ENCODE measurements at regions not wholly inside any gene's neighbourhood (a gene's known extent, or its start where the extent isn't known, plus 50 kb on each side); places are given as distances from the start of the nearest gene placed in this dataset.

DNA sequence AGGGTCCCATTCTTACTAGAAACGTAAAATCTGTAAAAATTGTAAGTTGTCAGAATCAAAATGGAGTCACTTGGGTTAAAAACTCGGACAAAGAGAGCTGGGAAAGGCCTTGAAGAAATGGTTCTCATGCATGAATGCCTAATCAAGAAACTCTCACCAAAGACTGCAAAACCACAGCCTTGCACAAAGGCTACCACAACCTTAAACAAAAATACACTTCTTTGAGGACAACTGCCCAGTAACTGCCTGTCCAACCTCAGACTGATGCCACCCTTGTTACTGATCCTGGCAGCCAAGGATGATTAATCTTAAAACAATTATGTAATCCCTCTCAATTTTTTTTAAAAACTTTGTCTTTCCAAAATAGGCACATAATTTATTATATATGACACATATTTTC is 299.3 kb downstream of the CCDC85A start:
- Histone ChIP-seq H3K9me3 (no peaks in the 10 kb centered on the region), H3K36me3 (ENCODE audit: low read depth) (no peaks in the 10 kb centered on the region), H3K4me3 (no peak overlapping the region), H3K4me1 (ENCODE audit: low read depth) (no peaks in the 10 kb centered on the region)
- TF ChIP-seq, protein P1, sequence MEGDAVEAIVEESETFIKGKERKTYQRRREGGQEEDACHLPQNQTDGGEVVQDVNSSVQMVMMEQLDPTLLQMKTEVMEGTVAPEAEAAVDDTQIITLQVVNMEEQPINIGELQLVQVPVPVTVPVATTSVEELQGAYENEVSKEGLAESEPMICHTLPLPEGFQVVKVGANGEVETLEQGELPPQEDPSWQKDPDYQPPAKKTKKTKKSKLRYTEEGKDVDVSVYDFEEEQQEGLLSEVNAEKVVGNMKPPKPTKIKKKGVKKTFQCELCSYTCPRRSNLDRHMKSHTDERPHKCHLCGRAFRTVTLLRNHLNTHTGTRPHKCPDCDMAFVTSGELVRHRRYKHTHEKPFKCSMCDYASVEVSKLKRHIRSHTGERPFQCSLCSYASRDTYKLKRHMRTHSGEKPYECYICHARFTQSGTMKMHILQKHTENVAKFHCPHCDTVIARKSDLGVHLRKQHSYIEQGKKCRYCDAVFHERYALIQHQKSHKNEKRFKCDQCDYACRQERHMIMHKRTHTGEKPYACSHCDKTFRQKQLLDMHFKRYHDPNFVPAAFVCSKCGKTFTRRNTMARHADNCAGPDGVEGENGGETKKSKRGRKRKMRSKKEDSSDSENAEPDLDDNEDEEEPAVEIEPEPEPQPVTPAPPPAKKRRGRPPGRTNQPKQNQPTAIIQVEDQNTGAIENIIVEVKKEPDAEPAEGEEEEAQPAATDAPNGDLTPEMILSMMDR (IDR thresholded peaks at IDR 0.05), result no peak
- ATAC-seq (no peak), DNase-seq (no peak)
- intact Hi-C loops (cut with DNase I, micrococcal nuclease), result no loop called here

DNA sequence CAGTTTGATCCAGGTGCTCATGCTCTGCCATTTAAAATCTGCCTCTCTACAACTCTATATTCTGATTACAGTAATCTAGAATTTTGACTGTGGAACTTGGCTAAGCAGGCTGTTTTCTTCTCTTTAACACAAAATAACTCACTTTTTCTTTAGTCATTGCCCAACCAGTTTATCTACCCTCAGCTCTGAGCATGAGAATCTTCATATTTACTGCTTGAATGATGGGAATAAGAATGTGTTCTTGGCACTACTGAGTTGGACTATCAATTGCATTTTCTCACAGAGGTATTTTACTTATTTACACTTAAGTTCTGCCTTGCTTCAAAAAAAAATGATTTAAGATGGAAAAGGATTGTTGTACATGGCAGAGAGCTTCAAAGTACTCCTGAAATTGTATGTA is 301.1 kb downstream of the CCDC85A start:
- Histone ChIP-seq H3K9me3 (no peaks in the 10 kb centered on the region), H3K4me3 (no peak overlapping the region), H3K4me1 (ENCODE audit: low read depth) (no peaks in the 10 kb centered on the region), H3K36me3 (ENCODE audit: low read depth) (no peaks in the 10 kb centered on the region)
- intact Hi-C loops (cut with DNase I, micrococcal nuclease), result no loop called here
- ATAC-seq (no peak), DNase-seq (no peak)
- TF ChIP-seq, protein P1 (IDR thresholded peaks at IDR 0.05), result no peak

DNA sequence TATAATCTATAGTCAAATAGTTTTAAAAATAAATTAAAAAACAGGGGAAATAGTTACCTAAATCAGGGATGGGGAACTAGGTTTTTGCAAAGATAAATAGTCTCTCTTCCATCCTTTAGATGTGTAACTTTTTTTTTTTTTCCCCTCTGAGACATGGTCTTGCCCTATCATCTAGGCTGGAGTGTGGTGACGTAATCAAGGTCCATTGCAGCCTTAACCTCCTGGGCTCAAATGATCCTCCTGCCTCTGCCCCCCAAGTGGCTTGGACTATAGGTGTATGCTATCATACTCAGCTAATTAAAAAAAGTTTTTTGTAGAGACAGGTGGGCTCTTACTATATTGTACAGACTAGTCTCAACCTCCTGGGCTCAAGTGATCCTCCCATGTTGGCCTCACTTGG is 316.5 kb downstream of the CCDC85A start:
- TF ChIP-seq, protein P1 (IDR thresholded peaks at IDR 0.05), result no peak
- Histone ChIP-seq H3K9me3 (no peaks in the 10 kb centered on the region), H3K36me3 (ENCODE audit: low read depth) (no peaks in the 10 kb centered on the region), H3K4me3 (no peak overlapping the region), H3K4me1 (ENCODE audit: low read depth) (no peaks in the 10 kb centered on the region)
- no peak for ATAC-seq
- no peak for DNase-seq
- intact Hi-C loops (cut with DNase I, micrococcal nuclease), result no loop called here

DNA sequence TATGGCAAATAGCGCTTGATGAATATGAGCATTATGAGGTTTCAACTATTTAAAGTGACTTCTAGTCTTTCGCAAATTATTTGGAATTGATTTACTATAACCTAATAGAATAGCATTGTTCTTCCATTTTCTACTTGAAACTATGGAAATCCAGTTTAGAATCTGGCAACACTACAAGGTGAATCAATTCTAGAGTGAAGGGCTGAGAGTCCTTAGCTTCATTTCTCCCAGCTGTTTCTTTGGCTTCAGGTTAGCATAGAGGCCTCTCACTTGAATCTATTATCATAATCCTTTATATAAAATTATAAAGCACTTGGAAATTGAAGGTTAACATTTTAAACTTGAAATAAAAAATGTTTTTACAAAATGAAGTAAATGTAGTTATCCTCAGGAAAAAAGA is 318.8 kb downstream of the CCDC85A start:
- H3K4me1 ChIP-seq (ENCODE audit: low read depth), result no peaks in the 10 kb centered on the region
- intact Hi-C loops (cut with DNase I, micrococcal nuclease), result no loop called here
- H3K4me3 ChIP-seq, result no peak overlapping the region
- TF ChIP-seq, protein P1 (IDR thresholded peaks at IDR 0.05), result no peak
- no peaks in the 10 kb centered on the region for H3K9me3 ChIP-seq
- no peaks in the 10 kb centered on the region for H3K36me3 ChIP-seq (ENCODE audit: low read depth)
- ATAC-seq (no peak), DNase-seq (no peak)

DNA sequence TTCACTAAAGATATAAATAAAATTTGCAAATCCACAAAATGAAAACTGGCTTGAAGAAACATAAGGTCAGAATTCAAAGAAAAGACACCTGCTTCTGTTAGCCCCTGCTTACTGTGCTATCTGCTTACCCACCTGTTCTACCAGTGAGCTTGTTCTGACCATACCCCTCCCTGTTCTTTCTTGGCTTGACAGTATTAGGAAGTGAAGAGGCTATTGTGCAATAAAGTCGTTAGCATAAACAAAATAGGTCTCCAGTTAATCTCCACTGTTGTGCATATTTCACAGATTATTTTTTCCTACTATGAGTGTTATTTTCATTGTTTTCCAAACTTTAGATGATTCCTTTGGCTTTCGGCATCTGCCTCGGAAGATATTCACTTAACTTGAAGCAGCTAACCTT is 322.1 kb downstream of the CCDC85A start:
- H3K4me1 ChIP-seq (ENCODE audit: low read depth), result no peaks in the 10 kb centered on the region
- no peaks in the 10 kb centered on the region for H3K9me3 ChIP-seq
- no peaks in the 10 kb centered on the region for H3K36me3 ChIP-seq (ENCODE audit: low read depth)
- H3K4me3 ChIP-seq, result no peak overlapping the region
- TF ChIP-seq, protein P1 (IDR thresholded peaks at IDR 0.05), result no peak
- intact Hi-C loops (cut with DNase I, micrococcal nuclease), result no loop called here
- DNase-seq (no peak), ATAC-seq (no peak)

DNA sequence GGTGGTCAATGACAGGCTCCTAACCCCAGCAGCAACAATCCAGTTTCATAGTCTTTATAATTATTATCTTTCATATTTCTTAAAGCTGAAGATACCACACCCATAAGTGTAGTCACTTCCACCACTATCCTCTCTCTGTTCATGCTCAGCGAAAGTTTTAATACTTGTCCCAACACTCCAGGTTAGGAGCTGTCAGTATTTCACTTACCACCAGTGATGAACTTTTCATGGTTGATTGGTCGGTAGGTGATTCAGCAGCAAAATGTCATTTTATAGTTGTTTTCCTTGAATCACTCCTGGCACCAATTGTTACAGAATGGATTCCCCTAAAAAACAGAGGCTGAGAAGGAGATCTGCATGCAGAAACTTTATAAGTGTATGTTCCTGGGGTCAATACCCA is 324.9 kb downstream of the CCDC85A start:
- TF ChIP-seq, protein P1 (IDR thresholded peaks at IDR 0.05), result no peak

More for the DNA sequence above, 324.9 kb downstream of the CCDC85A start:
- no peak for DNase-seq
- H3K9me3 ChIP-seq, result no peaks in the 10 kb centered on the region
- H3K36me3 ChIP-seq (ENCODE audit: low read depth), result no peaks in the 10 kb centered on the region
- intact Hi-C loops (cut with DNase I, micrococcal nuclease), result no loop called here
- H3K4me1 ChIP-seq (ENCODE audit: low read depth), result no peaks in the 10 kb centered on the region
- ATAC-seq, result no peak
- no peak overlapping the region for H3K4me3 ChIP-seq
